Activated T-helper 1 cell treated with anti-CD3 and anti-CD28 coated beads, Interleukin-12 subunit alpha, Interleukin-12 subunit beta, Interleukin-2, Interleukin-4 antibody, amounts not matched to agents 30 ng/mL and 10 ng/mL and 1 ng/mL, durations not matched to agents 14 hours and 24 hours and 36 hours (primary cell): ENCODE measurements at regions not wholly inside any gene's neighbourhood (a gene's known extent, or its start where the extent isn't known, plus 50 kb on each side); places are given as distances from the start of the nearest gene placed in this dataset.
"Not testable (repeated sequence)": the region's sequence is repeated elsewhere in the genome, so short reads cannot be mapped to it uniquely, and the experiment has no call there.

Source experiments
- DNase-seq: peaks from one replicate; pipeline ENCODE4 v3.0.0; 2021; ENCODE audit warnings: low spot score
- H3K27ac Mint-ChIP-seq: one replicate; pipeline ENCODE4 v1.8.0; 2021; ENCODE audit warnings: mild to moderate bottlenecking, mixed read lengths
- H3K27me3 Mint-ChIP-seq: one replicate; pipeline ENCODE4 v1.8.0; 2022; ENCODE audit warnings: mild to moderate bottlenecking, moderate library complexity, mixed read lengths; ENCODE audit not compliant: insufficient read depth
- H3K36me3 Mint-ChIP-seq: one replicate; pipeline ENCODE4 v1.8.0; 2021; ENCODE audit warnings: low read depth, mixed read lengths
- H3K4me1 Mint-ChIP-seq: one replicate; pipeline ENCODE4 v1.8.0; 2021; ENCODE audit warnings: low read depth, mixed read lengths
- H3K4me3 Mint-ChIP-seq: one replicate; pipeline ENCODE4 v1.8.0; 2021; ENCODE audit warnings: mild to moderate bottlenecking, moderate library complexity, mixed read lengths
- H3K9me3 Mint-ChIP-seq: one replicate; pipeline ENCODE4 v1.8.0; 2021; ENCODE audit warnings: mixed read lengths
- intact Hi-C: fragments of 100-400 bp; cut with micrococcal nuclease; formaldehyde crosslinking; loops from one replicate; pipeline ENCODE4 v1.15.1; 2024

DNA sequence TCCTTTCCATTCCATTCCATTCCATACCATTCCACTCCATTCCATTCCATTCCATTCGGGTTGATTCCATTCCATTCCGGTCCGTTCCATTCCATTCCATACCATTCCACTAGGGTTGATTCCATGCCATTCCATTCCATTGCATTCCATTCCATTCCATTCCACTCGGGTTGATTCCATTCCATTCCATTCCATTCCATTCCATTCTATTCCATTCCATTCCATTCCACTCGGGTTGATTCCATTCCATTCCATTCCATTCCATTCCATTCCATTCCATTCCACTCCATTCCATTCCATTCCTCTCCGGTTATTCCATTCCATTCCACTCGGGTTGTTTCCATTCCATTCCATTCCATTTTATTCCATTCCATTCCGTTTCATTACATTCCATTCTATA is 153.4 kb downstream of the CWH43 start:
- H3K36me3 Mint-ChIP-seq, result peaks cover 16% of the 10 kb centered on the region
- DNase-seq, H3K27ac Mint-ChIP-seq, H3K4me3 Mint-ChIP-seq, intact Hi-C loops, H3K4me1 Mint-ChIP-seq, H3K27me3 Mint-ChIP-seq: not testable (repeated sequence)
- H3K9me3 Mint-ChIP-seq, result peaks cover 43% of the 10 kb centered on the region

DNA sequence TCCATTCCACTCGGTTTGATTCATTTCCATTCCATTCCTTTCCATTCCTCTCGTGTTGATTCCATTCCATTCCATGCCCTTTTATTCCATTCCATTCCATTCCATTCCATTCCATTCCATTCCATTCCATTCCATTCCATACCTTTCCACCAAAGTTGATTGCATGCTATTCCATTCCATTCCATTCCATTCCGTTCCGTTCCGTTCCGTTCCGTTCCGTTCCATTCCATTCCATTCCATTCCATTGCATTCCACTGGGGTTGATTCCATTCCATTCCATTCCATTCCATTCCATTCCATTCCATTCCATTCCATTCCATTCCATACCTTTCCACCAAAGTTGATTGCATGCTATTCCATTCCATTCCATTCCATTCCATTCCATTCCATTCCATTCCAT is 154.3 kb downstream of the CWH43 start:
- DNase-seq, H3K4me3 Mint-ChIP-seq: not testable (repeated sequence)

GRCh38 chr4:49141955-49142354 is 155.9 kb downstream of the CWH43 start:
- H3K27me3 Mint-ChIP-seq, H3K4me1 Mint-ChIP-seq, DNase-seq, H3K27ac Mint-ChIP-seq, intact Hi-C loops, H3K4me3 Mint-ChIP-seq: not testable (repeated sequence)
- peaks cover 14% of the 10 kb centered on the region for H3K36me3 Mint-ChIP-seq
- H3K9me3 Mint-ChIP-seq, result peaks cover 56% of the 10 kb centered on the region

More for the DNA sequence above, 154.3 kb downstream of the CWH43 start:
- Mint-ChIP-seq H3K9me3 (peaks cover 46% of the 10 kb centered on the region), H3K36me3 (peaks cover 15% of the 10 kb centered on the region)
- H3K4me1 Mint-ChIP-seq, H3K27ac Mint-ChIP-seq, H3K27me3 Mint-ChIP-seq, intact Hi-C loops: not testable (repeated sequence)

- intact Hi-C loops, H3K4me3 Mint-ChIP-seq, DNase-seq, H3K27ac Mint-ChIP-seq, H3K27me3 Mint-ChIP-seq, H3K4me1 Mint-ChIP-seq: not testable (repeated sequence)
- H3K9me3 Mint-ChIP-seq, result peaks cover 66% of the 10 kb centered on the region
- peaks cover 25% of the 10 kb centered on the region for H3K36me3 Mint-ChIP-seq
Measured at GRCh38 chr4:49147143-49147542, 161.1 kb downstream of the CWH43 start.

DNA sequence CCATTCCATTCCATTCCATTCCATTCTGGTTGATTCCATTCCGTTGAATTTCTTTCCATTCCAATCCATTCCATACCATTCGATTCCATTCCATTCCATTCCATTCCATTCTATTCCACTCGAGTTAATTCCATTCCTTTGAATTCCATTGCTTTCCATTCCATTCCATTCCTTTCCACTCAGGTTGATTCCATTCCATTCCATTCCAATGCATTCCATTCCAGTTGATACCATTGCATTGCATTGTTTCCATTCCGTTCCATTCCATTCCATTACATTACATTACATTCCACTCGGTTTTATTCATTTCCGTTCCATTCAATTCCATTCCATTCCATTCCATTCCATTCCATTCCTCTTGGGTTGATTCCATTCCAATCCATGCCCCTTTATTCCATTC is 161.5 kb downstream of the CWH43 start:
- H3K4me3 Mint-ChIP-seq, H3K27me3 Mint-ChIP-seq, H3K4me1 Mint-ChIP-seq, DNase-seq, H3K27ac Mint-ChIP-seq, intact Hi-C loops: not testable (repeated sequence)
- H3K36me3 Mint-ChIP-seq, result peaks cover 25% of the 10 kb centered on the region
- peaks cover 66% of the 10 kb centered on the region for H3K9me3 Mint-ChIP-seq

- H3K4me1 Mint-ChIP-seq, H3K27me3 Mint-ChIP-seq, H3K27ac Mint-ChIP-seq, DNase-seq, H3K4me3 Mint-ChIP-seq, intact Hi-C loops: not testable (repeated sequence)
- Mint-ChIP-seq H3K9me3 (peaks cover 65% of the 10 kb centered on the region), H3K36me3 (peaks cover 30% of the 10 kb centered on the region)
Measured at GRCh38 chr4:49149006-49149975, 163.2 kb downstream of the CWH43 start.

GRCh38 chr4:49150351-49151083 is 164.4 kb downstream of the CWH43 start:
- DNase-seq, intact Hi-C loops, H3K27ac Mint-ChIP-seq, H3K27me3 Mint-ChIP-seq, H3K4me1 Mint-ChIP-seq, H3K4me3 Mint-ChIP-seq: not testable (repeated sequence)
- Mint-ChIP-seq H3K36me3 (peaks cover 34% of the 10 kb centered on the region), H3K9me3 (peaks cover 68% of the 10 kb centered on the region)

GRCh38 chr4:49153011-49153410 is 166.9 kb downstream of the CWH43 start:
- peaks cover 26% of the 10 kb centered on the region for H3K36me3 Mint-ChIP-seq
- DNase-seq, H3K27me3 Mint-ChIP-seq, intact Hi-C loops, H3K27ac Mint-ChIP-seq, H3K4me1 Mint-ChIP-seq, H3K4me3 Mint-ChIP-seq: not testable (repeated sequence)
- H3K9me3 Mint-ChIP-seq, result peaks cover 66% of the 10 kb centered on the region

DNA sequence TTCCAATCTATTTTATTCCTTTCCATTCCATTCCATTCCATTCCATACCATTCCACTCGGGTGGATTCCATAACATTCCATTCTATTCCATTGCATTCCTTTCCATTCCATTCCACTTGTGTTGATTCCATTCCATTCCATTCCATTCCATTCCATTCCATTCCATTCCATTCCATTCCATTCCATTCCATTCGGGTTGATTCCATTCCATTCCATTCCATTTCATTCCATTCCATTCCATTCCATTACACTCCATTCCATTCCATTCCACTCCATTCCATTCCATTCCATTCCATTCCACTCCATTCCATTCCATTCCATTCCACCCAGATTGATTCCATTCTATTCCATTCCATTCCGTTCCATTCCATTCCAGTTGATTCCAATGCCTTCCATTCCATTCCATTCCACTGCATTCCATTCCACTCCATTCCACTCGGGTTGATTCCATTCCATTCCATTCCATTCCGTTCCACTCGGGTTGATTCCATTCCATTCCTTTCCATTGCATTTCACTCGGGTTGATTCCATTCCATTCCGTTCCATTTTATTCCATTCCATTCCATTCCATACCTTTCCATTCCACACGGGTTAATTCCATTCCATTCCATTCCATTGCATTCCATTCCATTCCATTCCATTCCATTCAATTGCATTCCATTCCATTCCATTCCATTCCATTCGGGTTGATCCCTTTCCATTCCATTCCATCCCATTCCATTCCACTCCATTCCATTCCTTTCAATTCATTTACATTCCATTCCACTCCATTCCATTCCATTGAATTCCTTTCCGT is 168.4 kb downstream of the CWH43 start:
- H3K27me3 Mint-ChIP-seq, H3K4me1 Mint-ChIP-seq, intact Hi-C loops, H3K27ac Mint-ChIP-seq, DNase-seq, H3K4me3 Mint-ChIP-seq: not testable (repeated sequence)
- H3K9me3 Mint-ChIP-seq, result peaks cover 59% of the 10 kb centered on the region
- H3K36me3 Mint-ChIP-seq, result peaks cover 23% of the 10 kb centered on the region

- H3K4me1 Mint-ChIP-seq, DNase-seq, H3K4me3 Mint-ChIP-seq, H3K27me3 Mint-ChIP-seq, intact Hi-C loops, H3K27ac Mint-ChIP-seq: not testable (repeated sequence)
- Mint-ChIP-seq H3K36me3 (peaks cover 20% of the 10 kb centered on the region), H3K9me3 (peaks cover 53% of the 10 kb centered on the region)
Measured at GRCh38 chr4:49155270-49155669, 169.2 kb downstream of the CWH43 start.

GRCh38 chr4:49156309-49156708 is 170.2 kb downstream of the CWH43 start:
- DNase-seq, intact Hi-C loops, H3K4me3 Mint-ChIP-seq, H3K27ac Mint-ChIP-seq, H3K27me3 Mint-ChIP-seq, H3K4me1 Mint-ChIP-seq: not testable (repeated sequence)
- peaks cover 45% of the 10 kb centered on the region for H3K9me3 Mint-ChIP-seq
- peaks cover 12% of the 10 kb centered on the region for H3K36me3 Mint-ChIP-seq

DNA sequence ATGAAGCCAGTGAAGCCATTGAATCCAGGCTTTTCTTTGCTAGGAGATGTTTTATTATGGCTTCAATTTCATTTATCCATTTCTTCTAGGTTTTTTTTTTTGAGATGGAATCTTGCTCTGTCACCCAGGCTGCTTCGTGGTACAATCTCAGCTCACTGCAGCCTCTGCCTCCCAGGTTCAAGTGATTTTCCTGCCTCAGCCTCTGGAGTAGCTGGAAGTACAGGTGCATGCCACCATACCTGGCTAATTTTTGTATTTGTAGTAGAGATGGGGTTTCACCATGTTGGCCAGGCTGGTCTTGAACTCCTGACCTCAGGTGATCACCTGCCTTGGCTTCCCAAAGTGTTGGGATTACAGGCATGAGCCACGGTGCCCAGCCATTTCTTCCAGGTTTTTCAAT is 171.6 kb downstream of the CWH43 start:
- Mint-ChIP-seq H3K9me3 (peaks cover 45% of the 10 kb centered on the region), H3K36me3 (peaks cover 12% of the 10 kb centered on the region)
- H3K27me3 Mint-ChIP-seq, H3K4me3 Mint-ChIP-seq, H3K27ac Mint-ChIP-seq, intact Hi-C loops, H3K4me1 Mint-ChIP-seq, DNase-seq: not testable (repeated sequence)
